ENCODE measurements at regions not wholly inside any gene's neighbourhood (a gene's known extent, or its start where the extent isn't known, plus 50 kb on each side); places are given as distances from the start of the nearest gene placed in this dataset.

- Mint-ChIP-seq H3K4me1 (ENCODE audit: low read depth) (no peaks in the 10 kb centered on the region), H3K27ac (no peak overlapping the region), H3K4me3 (no peak overlapping the region), H3K36me3 (ENCODE audit: low read depth) (no peaks in the 10 kb centered on the region), H3K27me3 (ENCODE audit: low read depth) (no peaks in the 10 kb centered on the region), H3K9me3 (no peaks in the 10 kb centered on the region)
- no peak for DNase-seq (ENCODE audit: low spot score)
Observed at GRCh38 chr20:39132511-39132910, 170.4 kb downstream of the DHX35 start.

GRCh38 chr20:39132093-39132492 lies 169.9 kb downstream of the DHX35 start:
- H3K4me3 Mint-ChIP-seq, result no peak overlapping the region
- H3K4me1 Mint-ChIP-seq (ENCODE audit: low read depth), result no peaks in the 10 kb centered on the region
- H3K27me3 Mint-ChIP-seq (ENCODE audit: low read depth), result no peaks in the 10 kb centered on the region
- no peak overlapping the region for H3K27ac Mint-ChIP-seq
- H3K36me3 Mint-ChIP-seq (ENCODE audit: low read depth), result no peaks in the 10 kb centered on the region
- H3K9me3 Mint-ChIP-seq, result no peaks in the 10 kb centered on the region
- DNase-seq (ENCODE audit: low spot score), result no peak

GRCh38 chr20:39130627-39131026 lies 168.5 kb downstream of the DHX35 start:
- H3K27ac Mint-ChIP-seq, result no peak overlapping the region
- no peaks in the 10 kb centered on the region for H3K36me3 Mint-ChIP-seq (ENCODE audit: low read depth)
- H3K27me3 Mint-ChIP-seq (ENCODE audit: low read depth), result peaks cover 2% of the 10 kb centered on the region
- no peaks in the 10 kb centered on the region for H3K4me1 Mint-ChIP-seq (ENCODE audit: low read depth)
- DNase-seq (ENCODE audit: low spot score), result no peak
- H3K4me3 Mint-ChIP-seq, result no peak overlapping the region
- no peaks in the 10 kb centered on the region for H3K9me3 Mint-ChIP-seq

DNA sequence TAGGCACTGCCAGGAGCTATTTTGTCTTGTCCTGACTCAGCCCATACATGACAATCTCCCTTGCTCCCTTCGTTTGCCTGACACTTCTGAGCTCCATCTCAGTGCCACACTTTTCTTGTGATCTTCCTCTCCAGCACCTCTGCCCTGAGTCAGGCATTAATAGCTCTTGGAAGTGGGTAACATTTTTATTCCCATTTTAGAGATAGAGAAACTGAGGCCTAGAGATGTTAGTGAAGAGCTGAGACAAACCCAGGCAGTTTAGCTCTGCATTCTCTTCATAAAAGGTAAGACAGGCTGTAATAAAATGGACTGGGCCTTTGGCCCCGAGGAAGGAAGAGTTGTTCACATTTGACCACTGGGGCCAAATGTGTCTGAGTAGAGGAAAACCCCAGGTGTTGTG lies 167.4 kb downstream of the DHX35 start:
- Mint-ChIP-seq H3K9me3 (no peaks in the 10 kb centered on the region), H3K4me1 (ENCODE audit: low read depth) (no peaks in the 10 kb centered on the region), H3K36me3 (ENCODE audit: low read depth) (no peaks in the 10 kb centered on the region), H3K27me3 (ENCODE audit: low read depth) (peaks cover 2% of the 10 kb centered on the region), H3K27ac (no peak overlapping the region), H3K4me3 (no peak overlapping the region)
- no peak for DNase-seq (ENCODE audit: low spot score)

GRCh38 chr20:39124064-39124463 lies 161.9 kb downstream of the DHX35 start:
- peaks cover 2% of the 10 kb centered on the region for H3K27me3 Mint-ChIP-seq (ENCODE audit: low read depth)
- DNase-seq (ENCODE audit: low spot score), result no peak
- no peaks in the 10 kb centered on the region for H3K9me3 Mint-ChIP-seq
- no peak overlapping the region for H3K4me3 Mint-ChIP-seq
- no peaks in the 10 kb centered on the region for H3K4me1 Mint-ChIP-seq (ENCODE audit: low read depth)
- no peaks in the 10 kb centered on the region for H3K36me3 Mint-ChIP-seq (ENCODE audit: low read depth)
- H3K27ac Mint-ChIP-seq, result no peak overlapping the region

DNA sequence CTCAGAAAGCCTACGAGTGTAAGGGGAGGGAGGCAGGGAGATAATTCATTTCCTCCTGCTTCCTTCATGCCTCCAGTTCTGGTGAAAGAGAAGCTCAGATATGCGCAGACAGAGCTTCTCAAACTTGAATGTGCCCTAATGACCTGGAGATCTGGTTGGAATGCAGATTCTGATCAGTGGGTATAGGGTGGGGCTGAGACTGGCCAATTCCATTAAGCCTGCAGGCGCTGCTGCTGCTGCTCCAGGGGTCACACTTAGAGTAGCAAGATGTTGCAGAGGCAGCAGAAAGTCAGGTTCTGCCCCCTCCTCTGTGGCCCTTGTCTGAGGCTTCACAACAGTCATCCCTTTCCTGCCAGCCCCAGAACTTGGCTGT lies 161.0 kb downstream of the DHX35 start:
- Mint-ChIP-seq H3K4me3 (no peak overlapping the region), H3K4me1 (ENCODE audit: low read depth) (no peaks in the 10 kb centered on the region), H3K27me3 (ENCODE audit: low read depth) (peaks cover 2% of the 10 kb centered on the region), H3K36me3 (ENCODE audit: low read depth) (no peaks in the 10 kb centered on the region), H3K27ac (no peak overlapping the region), H3K9me3 (no peaks in the 10 kb centered on the region)
- DNase-seq (ENCODE audit: low spot score), result no peak

DNA sequence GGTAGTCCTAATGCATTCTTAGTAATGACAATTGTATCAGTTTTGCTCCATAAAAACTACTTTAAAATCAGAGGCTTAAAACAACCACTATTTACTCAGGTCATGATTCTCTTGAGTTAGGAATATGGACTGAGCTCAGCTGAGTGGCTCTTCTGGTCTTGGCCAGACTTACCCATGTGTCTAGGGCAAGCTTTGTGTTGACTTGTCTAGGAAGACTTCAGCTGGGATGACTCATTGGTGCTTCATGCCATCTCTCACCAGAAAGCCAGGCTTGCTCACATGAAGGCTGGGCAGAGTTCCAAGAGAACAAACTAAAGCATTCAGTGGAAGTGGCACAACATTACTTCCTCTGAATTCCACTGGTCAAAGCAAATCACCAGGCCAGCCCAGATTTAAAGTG lies 155.3 kb downstream of the DHX35 start:
- H3K9me3 Mint-ChIP-seq, result no peaks in the 10 kb centered on the region
- H3K4me1 Mint-ChIP-seq (ENCODE audit: low read depth), result no peaks in the 10 kb centered on the region
- peaks cover 7% of the 10 kb centered on the region for H3K27me3 Mint-ChIP-seq (ENCODE audit: low read depth)
- H3K36me3 Mint-ChIP-seq (ENCODE audit: low read depth), result no peaks in the 10 kb centered on the region
- no peak overlapping the region for H3K27ac Mint-ChIP-seq
- DNase-seq (ENCODE audit: low spot score), result no peak
- no peak overlapping the region for H3K4me3 Mint-ChIP-seq

GRCh38 chr20:39116020-39116419 lies 153.9 kb downstream of the DHX35 start:
- no peak overlapping the region for H3K27ac Mint-ChIP-seq
- H3K4me1 Mint-ChIP-seq (ENCODE audit: low read depth), result no peaks in the 10 kb centered on the region
- no peaks in the 10 kb centered on the region for H3K36me3 Mint-ChIP-seq (ENCODE audit: low read depth)
- DNase-seq (ENCODE audit: low spot score), result no peak
- peaks cover 16% of the 10 kb centered on the region for H3K27me3 Mint-ChIP-seq (ENCODE audit: low read depth)
- H3K4me3 Mint-ChIP-seq, result no peak overlapping the region
- no peaks in the 10 kb centered on the region for H3K9me3 Mint-ChIP-seq

- Mint-ChIP-seq H3K9me3 (no peaks in the 10 kb centered on the region), H3K4me1 (ENCODE audit: low read depth) (no peaks in the 10 kb centered on the region), H3K4me3 (no peak overlapping the region)
Observed at GRCh38 chr20:39112178-39112743, 150.1 kb downstream of the DHX35 start.

GRCh38 chr20:39111359-39112177 lies 149.4 kb downstream of the DHX35 start:
- no peaks in the 10 kb centered on the region for H3K36me3 Mint-ChIP-seq (ENCODE audit: low read depth)
- no peak for DNase-seq (ENCODE audit: low spot score)
- no peak overlapping the region for H3K4me3 Mint-ChIP-seq
- H3K4me1 Mint-ChIP-seq (ENCODE audit: low read depth), result no peaks in the 10 kb centered on the region
- peaks cover 24% of the 10 kb centered on the region for H3K27me3 Mint-ChIP-seq (ENCODE audit: low read depth)
- no peak overlapping the region for H3K27ac Mint-ChIP-seq
- no peaks in the 10 kb centered on the region for H3K9me3 Mint-ChIP-seq

More at GRCh38 chr20:39112178-39112743, 150.1 kb downstream of the DHX35 start:
- H3K27me3 Mint-ChIP-seq (ENCODE audit: low read depth), result peaks cover 26% of the 10 kb centered on the region
- H3K27ac Mint-ChIP-seq, result peak overlapping the region; percentile 28
- no peak for DNase-seq (ENCODE audit: low spot score)
- no peaks in the 10 kb centered on the region for H3K36me3 Mint-ChIP-seq (ENCODE audit: low read depth)

DNA sequence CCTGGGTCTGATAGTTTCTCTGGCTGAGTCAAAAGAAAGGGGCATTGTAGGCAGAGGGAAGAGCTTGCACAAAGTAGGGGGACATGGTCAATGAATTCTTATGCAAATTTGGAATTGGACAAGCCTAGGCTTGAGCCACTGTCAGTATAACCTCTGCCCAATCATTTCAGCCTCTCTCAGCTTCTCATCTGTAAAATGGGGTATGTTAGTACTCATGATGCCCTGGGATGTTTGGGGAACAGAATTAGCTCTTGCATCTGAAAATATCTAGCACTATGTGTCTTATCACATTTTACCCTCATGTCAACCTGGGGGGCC lies 148.6 kb downstream of the DHX35 start:
- Mint-ChIP-seq H3K27ac (no peak overlapping the region), H3K36me3 (ENCODE audit: low read depth) (no peaks in the 10 kb centered on the region), H3K4me3 (no peak overlapping the region), H3K27me3 (ENCODE audit: low read depth) (peaks cover 23% of the 10 kb centered on the region), H3K9me3 (no peaks in the 10 kb centered on the region), H3K4me1 (ENCODE audit: low read depth) (no peaks in the 10 kb centered on the region)
- no peak for DNase-seq (ENCODE audit: low spot score)

DNA sequence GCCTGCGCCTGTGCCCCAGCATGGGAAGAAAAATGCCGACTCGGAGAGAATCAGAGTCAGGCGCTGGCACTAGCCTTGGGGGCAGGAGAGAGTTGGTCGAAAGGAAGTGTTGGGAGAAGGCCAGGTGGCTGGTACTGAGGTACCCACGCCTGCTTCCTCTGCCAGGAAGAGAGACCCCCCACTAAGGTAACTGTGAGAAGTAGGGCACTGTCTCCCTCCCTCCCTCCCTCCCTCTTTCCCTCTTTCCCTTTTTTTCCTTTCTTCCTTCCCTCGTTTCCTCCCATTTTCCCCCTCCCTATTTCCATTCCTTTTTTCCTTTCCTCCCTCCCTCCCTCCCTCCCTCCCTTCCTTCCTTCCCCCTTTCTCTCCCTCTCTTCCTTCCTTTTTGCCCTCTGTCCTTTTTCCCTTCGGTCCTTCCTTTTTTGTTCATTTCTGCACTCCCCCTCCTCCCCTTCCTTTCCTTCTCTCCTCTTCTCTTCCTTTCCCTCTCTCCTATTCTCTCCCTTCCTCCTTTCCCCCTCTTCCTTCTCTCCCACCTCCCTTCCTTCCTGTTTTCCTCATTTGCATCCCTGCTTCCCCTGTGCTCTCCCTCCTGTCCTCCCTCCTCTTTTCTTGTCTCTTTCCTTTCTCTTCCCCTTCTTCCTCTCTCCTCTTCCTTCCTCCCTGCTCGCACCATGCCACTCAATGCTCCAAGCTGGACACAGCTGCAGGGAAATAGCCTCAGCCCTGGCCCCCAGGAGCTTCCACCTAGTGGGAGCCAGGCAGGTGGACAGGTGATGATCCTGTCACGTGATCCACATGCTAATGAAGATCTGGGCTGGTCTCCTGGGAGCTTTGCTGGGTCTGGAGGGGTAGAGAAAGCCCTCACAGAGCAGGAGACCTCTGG lies 148.0 kb downstream of the DHX35 start:
- no peak for DNase-seq (ENCODE audit: low spot score)
- Mint-ChIP-seq H3K4me3 (no peak overlapping the region), H3K27me3 (ENCODE audit: low read depth) (peaks cover 23% of the 10 kb centered on the region), H3K36me3 (ENCODE audit: low read depth) (no peaks in the 10 kb centered on the region), H3K9me3 (no peaks in the 10 kb centered on the region), H3K27ac (no peak overlapping the region), H3K4me1 (ENCODE audit: low read depth) (no peaks in the 10 kb centered on the region)

DNA sequence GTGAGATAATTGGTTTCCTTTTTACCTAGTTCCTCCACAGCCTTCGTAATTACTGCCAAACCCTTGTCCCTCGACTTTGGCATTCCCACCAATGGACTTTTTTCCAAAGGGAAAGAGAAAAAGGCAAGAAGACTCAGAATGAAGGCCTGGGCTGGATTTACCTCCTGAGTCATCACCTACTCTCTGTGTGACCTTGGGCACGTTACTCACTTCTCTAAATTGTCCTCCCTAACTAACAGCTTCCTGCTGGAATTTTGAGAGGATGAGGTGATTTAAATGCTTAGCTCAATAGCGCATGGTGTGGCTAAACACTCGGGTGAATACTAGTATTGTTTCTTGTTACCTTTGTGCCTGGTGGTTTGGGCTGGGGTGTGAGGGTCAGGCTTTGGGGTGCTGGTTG lies 146.6 kb downstream of the DHX35 start:
- H3K4me1 Mint-ChIP-seq (ENCODE audit: low read depth), result no peaks in the 10 kb centered on the region
- DNase-seq (ENCODE audit: low spot score), result no peak
- H3K27me3 Mint-ChIP-seq (ENCODE audit: low read depth), result peaks cover 29% of the 10 kb centered on the region
- no peaks in the 10 kb centered on the region for H3K36me3 Mint-ChIP-seq (ENCODE audit: low read depth)
- no peaks in the 10 kb centered on the region for H3K9me3 Mint-ChIP-seq
- no peak overlapping the region for H3K27ac Mint-ChIP-seq
- no peak overlapping the region for H3K4me3 Mint-ChIP-seq

GRCh38 chr20:39107741-39108140 lies 145.6 kb downstream of the DHX35 start:
- Mint-ChIP-seq H3K9me3 (no peaks in the 10 kb centered on the region), H3K27ac (no peak overlapping the region), H3K36me3 (ENCODE audit: low read depth) (no peaks in the 10 kb centered on the region), H3K4me3 (no peak overlapping the region), H3K4me1 (ENCODE audit: low read depth) (no peaks in the 10 kb centered on the region), H3K27me3 (ENCODE audit: low read depth) (peaks cover 26% of the 10 kb centered on the region)
- no peak for DNase-seq (ENCODE audit: low spot score)

Data from T-helper 2 cell treated with Interferon-gamma antibody and Interleukin-4, amounts not matched to agents 5 μg/mL and 100 μg/mL, for 36 hours (primary cell).